ENCODE measurements at regions not wholly inside any gene's neighbourhood (a gene's known extent, or its start where the extent isn't known, plus 50 kb on each side); places are given as distances from the start of the nearest gene placed in this dataset.

DNA sequence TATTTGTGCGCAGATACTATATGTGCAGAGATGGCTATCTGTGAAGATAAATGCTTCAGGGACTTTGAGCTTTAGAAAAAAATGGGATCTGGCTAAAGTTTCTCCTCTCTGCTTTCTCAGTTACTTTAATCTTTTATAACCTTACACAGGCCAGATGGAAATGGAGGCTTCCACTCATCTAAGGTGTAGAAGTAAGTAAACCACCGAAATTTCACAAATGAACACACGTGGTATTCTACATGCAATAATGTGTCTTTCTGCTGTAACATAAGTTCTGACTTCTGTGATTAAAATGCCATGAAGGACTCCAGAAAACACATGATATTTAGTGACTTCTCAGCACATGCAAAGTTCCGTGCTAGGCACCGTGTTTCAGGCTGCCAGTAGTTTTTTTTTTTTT is 99.1 kb upstream of the FOXN3 start:
- TF ChIP-seq POLR2A (IDR thresholded peaks at IDR 0.05) (no peak), CTCF (IDR thresholded peaks at IDR 0.05) (no peak)

All from tibial nerve (tissue), 3 donors.